HG02571 (cell line): ENCODE measurements at regions not wholly inside any gene's neighbourhood (a gene's known extent, or its start where the extent isn't known, plus 50 kb on each side); places are given as distances from the start of the nearest gene placed in this dataset.

Source experiments
- ATAC-seq: cut with Tn5 transposase; IDR thresholded peaks from one replicate; pipeline ENCODE4 v1.9.1; 2021; ENCODE audit warnings: mild to moderate bottlenecking, moderate library complexity; ENCODE audit not compliant: unreplicated experiment

GRCh38 chr5:167952278-167952995, 339.0 kb upstream of the WWC1 start:
- ATAC-seq, result no peak

GRCh38 chr5:167953151-167953798, 338.2 kb upstream of the WWC1 start:
- no peak for ATAC-seq

DNA sequence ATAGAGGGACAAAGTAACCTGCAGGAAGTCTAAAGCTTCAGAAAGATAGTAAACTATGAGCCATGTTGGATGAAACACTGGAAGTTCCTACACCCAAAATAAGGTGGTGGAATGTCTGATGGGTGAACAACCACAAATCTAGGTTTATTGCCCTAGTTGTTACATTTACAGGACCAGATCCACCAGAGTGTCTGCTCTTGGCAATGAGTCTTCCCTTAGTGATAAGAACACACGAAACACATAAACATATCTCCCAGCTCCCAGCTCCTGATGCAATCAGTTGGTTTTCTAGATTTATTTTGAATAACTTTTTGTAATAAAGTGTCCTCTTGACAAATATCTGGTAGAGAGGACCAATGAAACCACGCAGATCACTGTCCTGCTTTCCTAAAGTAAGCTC, 329.7 kb upstream of the WWC1 start:
- no peak for ATAC-seq

GRCh38 chr5:167964529-167964928, 326.9 kb upstream of the WWC1 start:
- ATAC-seq, result no peak

DNA sequence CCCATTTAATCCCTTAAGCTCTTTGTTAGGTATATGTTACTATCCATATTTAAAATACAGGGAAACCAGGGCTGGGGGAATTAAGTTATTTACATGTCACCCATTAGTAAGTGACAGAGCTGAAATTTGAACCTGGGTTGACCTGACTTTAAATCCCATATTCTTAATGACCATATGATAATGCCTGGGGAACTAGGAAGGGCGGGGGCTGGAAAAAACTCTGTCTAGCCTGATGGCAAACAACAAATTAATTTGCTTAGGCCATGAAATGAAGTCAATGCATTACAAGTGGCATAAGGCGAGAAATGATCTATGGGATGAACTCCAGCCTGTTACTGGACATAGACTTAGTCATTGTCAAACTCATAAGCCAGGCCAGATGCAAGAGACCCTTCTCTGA, 325.7 kb upstream of the WWC1 start:
- ATAC-seq, result no peak

DNA sequence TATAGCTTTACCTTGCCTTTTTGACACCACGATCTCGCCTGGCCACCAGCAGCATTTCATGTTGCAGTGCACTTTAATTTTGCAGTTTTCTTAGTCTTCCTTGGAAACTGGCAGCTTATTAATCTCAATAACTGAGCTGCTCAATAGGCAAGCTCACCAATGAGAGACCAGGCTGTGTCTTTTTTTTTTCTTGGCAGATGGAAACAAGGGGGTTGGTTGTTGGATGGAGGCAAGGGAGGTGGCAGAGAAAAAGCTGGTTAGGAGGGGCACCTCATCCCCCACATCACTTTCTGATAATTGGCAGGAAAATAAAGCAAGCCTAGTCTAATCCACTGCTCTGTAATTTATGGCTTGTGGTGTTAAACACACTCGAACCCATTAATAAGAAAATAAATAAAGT, 324.5 kb upstream of the WWC1 start:
- ATAC-seq, result no peak

DNA sequence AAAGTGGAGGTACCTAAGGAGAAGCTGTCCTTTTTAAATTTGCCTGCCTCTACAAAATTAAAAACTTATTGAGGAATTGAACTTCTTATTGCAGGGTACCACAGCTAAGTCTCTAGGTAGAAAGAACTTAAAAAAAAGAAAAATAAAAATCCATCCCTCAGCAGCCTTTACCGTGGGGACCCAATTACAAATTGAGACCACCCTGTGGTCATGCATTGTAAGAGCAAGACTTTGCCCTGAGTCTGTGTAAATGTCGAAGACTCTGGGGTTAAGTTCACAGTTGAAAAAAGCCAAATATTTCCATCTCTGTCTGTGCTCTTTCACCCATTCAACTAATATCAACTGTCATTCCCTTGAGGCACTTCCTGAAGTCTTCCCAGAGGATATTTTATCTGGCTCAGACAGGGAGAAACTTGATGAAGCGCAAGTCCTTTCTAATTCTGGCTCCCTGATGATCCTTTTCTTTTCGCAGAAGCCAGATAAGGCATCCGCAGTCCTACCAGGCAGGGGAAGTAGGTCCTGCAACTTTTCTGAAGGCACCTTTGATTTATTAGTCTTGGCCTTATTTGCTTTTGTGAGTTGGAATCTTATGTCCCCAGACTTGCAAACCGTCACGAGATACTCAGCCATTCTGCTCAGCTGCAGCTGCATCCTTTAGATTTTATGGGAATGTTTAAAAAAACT, 323.8 kb upstream of the WWC1 start:
- ATAC-seq, result no peak

GRCh38 chr5:167968837-167969236, 322.6 kb upstream of the WWC1 start:
- no peak for ATAC-seq

DNA sequence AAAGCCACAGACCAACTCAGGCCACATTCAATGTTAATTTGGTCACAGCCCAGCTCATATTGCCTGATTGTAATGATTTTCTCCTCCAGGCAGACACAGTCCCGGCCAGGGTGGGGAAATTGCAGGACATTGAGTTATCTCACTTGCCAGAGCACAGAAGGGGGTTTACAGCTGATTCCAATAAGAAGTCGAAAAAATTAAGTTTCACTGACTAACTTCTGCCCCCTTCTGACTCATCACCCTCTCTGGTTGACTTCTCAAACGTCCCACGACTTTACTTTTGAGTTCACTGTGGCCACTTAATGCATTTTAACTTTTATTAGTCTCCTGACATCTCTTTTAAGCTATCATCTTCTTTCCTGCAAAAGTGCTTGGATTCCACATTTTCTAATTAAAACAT, 321.4 kb upstream of the WWC1 start:
- peak; percentile 58 for ATAC-seq

DNA sequence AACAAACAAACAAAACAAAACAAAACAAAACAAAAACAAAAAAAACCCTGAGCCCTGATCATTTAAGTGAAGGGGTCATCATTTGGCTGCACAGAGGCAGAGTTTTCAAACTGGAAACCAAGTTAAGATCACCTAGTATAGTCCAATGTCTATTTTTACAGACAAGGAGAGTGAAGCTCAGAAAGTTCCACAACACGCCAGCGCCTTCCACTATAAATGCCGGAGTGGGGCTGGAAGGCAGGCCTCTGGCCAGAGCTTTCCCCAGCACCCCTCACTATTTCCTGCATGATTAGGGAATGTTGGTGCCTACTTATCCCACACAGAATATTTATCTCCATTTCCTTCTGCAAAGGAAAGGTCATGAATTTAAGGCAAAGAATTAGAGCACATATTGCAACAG, 319.7 kb upstream of the WWC1 start:
- no peak for ATAC-seq

GRCh38 chr5:167973126-167973525, 318.3 kb upstream of the WWC1 start:
- ATAC-seq, result no peak

- ATAC-seq, result no peak
Observed at GRCh38 chr5:167984951-167985350, 306.5 kb upstream of the WWC1 start.

DNA sequence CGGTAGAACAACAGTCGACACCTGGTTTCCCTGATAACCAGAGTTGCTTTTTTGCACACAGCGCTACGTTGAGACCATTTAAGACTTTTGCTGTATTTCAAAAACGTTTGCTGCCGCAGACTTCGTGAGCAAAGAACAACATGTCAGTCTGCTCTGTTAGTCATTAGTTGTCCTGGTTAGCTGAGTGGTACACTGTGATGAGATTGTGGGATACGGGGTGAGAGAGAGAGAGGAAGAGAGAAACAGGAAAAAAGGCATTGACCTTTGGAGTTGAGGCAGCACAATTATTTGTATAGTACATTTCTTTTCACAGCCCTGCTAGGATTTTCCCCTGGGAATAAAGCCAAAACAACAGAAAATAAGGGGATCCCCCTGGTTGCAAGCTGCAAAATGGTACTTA, 306.1 kb upstream of the WWC1 start:
- no peak for ATAC-seq

DNA sequence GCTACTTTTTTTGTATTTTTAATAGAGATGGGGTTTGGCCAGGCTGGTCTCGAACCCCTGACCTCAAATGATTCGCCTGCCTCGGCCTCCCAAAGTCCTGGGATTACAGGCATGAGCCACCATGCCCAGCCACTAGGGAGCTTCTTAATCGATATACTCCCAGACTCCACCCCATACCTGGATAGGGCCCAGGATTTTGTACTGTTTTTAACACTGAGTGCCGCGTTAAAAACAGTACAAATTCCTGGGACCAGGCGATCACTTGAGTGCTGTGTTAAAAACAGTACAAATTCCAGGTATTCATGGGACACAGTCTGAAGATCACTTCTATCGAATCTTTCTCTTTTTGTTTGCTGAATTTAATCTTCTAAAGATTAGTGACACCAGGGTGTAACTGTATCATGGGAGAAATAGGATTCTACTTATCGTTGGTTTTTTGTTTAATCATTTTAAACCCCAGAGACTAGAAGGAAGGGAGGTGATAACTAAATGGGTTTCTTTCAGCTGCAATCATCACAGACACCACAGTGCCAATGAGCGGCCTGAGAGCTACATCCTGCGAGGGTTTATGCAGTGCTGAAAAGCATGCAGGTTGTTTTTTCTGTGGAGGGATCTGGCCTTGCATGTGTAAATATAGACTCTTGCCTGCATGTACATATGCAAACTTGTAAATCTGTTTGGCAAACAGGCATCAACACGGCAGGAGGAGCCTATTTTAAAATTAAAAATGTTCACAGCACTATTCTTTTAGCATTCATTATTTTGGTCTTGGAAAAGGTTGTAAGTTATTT, 303.8 kb upstream of the WWC1 start:
- no peak for ATAC-seq

- ATAC-seq, result no peak
Observed at GRCh38 chr5:167992868-167993267, 298.6 kb upstream of the WWC1 start.

- ATAC-seq, result no peak
Observed at GRCh38 chr5:167993771-167994170, 297.7 kb upstream of the WWC1 start.

DNA sequence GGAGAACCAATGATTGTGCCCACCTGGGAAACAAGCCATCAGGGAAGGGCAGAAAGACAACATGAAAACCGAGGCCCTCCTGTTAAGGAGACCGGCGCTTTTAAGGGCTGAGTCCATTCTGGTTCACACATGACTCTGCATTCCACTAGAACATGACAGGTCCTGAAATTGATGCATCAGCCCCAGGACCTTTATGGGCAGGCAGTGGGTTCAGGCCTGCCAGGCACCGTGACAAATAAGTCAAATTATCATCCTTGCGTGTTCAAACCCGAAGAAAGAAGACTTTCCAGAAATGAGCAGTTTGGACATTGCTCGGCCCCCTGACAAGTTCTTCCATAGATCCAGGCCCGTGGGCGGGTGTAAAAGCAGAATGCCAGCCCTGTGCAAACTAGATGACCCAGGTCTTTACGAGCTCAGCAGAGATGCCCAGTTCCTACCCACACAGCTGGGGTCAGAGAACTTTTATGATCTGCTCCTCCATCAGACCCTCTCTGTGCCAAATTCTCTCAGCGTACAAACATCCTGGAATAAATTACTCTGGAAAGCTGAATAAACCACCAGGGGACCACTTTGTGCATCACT, 295.5 kb upstream of the WWC1 start:
- no peak for ATAC-seq

DNA sequence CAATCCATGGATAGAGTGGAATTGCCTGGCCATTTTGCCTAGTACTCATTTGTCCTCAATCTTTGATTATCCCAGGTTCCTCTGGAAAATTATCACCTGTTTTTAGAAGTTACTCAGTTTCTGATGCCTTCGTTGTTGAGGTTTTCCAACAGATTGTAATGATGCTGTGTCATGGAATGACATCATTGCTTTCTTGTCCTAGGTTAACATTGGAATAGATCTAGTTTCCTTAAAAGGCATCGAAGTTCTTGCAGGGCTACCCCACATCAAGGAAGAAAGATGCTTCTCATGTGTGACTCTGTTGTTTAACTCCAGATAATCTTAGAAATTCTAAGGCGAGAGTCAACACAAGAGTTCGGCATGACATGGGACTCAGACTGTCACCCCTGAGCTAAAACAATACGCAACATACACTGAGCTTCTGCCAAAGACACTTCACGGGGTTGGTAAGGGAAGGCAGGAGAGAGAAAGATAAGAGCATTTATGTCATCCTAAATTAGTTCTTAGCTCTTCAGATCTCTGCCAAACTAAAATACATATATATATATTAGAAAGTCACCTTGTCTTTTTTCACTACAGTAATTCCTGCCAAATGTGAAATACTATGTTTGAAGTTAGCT, 293.2 kb upstream of the WWC1 start:
- no peak for ATAC-seq

DNA sequence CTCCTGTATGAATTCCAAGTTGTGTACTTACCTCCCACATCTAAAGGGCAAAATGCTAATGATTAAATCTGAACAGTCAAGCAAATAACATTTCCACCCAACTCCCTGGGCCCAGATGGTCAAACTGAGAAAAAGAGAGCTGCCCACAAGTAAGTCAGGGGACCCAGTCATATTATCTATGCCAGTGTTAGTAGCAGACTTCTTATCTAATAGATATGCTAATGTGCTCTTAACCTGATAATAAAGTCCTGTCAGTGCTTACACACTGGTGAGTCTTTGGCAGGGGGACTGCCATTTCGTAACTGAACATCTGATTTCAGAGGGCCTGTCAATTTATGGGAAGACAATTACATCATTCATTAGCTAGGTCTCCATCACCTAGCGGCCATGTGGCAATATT, 292.3 kb upstream of the WWC1 start:
- ATAC-seq, result no peak

- no peak for ATAC-seq
Observed at GRCh38 chr5:168001318-168001717, 290.1 kb upstream of the WWC1 start.

DNA sequence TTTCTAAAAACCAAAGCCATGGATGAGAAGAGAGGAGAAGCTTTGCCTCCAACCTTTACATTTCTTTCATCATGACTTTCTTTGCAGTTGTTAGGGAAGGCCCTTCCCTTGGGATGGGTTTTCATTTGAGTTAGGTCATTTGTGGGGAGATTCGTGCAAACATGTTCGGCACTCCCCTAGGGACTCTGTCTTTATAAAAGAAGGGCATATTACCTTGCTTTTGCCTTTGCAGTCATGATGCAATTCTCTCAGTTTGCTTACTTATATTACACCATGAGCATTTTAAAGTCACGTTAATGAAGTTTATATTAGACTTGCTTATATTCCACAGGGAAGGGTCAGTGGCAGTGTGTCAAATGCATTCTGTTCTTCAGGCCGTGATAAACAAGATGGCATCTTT, 289.3 kb upstream of the WWC1 start:
- no peak for ATAC-seq
